Panc1 (cell line): ENCODE measurements at regions not wholly inside any gene's neighbourhood (a gene's known extent, or its start where the extent isn't known, plus 50 kb on each side); places are given as distances from the start of the nearest gene placed in this dataset.

ENCODE experiments used
- POLR2AphosphoS5 ChIP-seq: IDR thresholded peaks from 2 replicates; pipeline ENCODE4 v1.6.1; 2012; ENCODE audit warnings: mild to moderate bottlenecking, low read depth, low read length, moderate library complexity
- SIN3A ChIP-seq: IDR thresholded peaks from 2 replicates; pipeline ENCODE4 v1.6.1; 2012; ENCODE audit warnings: low read depth, mild to moderate bottlenecking, low read length, moderate library complexity, borderline replicate concordance; ENCODE audit not compliant: insufficient read depth
- TF ChIP-seq, protein P1 (sequence below), 2 experiments: IDR thresholded peaks; 2 replicates each; pipeline ENCODE4 v1.6.1; 2011 to 2012; ENCODE audit warnings: low read depth in 2 of 2, control low read depth in 1 of 2, low read length in 1 of 2, mild to moderate bottlenecking in 1 of 2, moderate library complexity in 1 of 2; ENCODE audit not compliant: insufficient read depth in 1 of 2
- TF ChIP-seq, protein P2 (sequence below): fragments of 450-650 bp; IDR thresholded peaks from 2 replicates; pipeline ENCODE4 v1.5.1; 2017; ENCODE audit warnings: mild to moderate bottlenecking

DNA sequence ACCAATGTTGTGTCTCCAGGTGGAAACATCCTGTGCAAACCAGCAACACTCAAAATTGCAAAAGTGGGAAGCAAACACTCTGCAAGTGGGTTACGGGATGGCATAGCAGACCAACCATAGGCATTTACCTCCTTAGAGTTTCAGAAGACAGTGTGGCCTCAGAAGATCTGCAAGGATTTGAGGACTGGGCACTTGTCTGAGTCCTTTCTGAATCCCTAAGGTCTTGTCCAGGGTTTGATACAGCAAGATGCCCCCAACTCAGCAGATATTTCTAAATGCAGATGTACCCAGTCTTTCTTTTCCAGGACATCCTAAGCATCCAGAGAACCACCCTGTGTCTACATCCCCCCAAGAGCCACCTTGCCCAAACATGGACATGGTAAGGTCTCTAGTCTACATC lies 51.7 kb upstream of the SHANK2 start:
- TF ChIP-seq, protein P1, sequence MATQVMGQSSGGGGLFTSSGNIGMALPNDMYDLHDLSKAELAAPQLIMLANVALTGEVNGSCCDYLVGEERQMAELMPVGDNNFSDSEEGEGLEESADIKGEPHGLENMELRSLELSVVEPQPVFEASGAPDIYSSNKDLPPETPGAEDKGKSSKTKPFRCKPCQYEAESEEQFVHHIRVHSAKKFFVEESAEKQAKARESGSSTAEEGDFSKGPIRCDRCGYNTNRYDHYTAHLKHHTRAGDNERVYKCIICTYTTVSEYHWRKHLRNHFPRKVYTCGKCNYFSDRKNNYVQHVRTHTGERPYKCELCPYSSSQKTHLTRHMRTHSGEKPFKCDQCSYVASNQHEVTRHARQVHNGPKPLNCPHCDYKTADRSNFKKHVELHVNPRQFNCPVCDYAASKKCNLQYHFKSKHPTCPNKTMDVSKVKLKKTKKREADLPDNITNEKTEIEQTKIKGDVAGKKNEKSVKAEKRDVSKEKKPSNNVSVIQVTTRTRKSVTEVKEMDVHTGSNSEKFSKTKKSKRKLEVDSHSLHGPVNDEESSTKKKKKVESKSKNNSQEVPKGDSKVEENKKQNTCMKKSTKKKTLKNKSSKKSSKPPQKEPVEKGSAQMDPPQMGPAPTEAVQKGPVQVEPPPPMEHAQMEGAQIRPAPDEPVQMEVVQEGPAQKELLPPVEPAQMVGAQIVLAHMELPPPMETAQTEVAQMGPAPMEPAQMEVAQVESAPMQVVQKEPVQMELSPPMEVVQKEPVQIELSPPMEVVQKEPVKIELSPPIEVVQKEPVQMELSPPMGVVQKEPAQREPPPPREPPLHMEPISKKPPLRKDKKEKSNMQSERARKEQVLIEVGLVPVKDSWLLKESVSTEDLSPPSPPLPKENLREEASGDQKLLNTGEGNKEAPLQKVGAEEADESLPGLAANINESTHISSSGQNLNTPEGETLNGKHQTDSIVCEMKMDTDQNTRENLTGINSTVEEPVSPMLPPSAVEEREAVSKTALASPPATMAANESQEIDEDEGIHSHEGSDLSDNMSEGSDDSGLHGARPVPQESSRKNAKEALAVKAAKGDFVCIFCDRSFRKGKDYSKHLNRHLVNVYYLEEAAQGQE (IDR thresholded peaks at IDR 0.05; ENCODE audit: insufficient read depth in 1 of 2, low read depth in 2 of 2, low read length in 1 of 2) = no peak
- TF ChIP-seq, protein P2, sequence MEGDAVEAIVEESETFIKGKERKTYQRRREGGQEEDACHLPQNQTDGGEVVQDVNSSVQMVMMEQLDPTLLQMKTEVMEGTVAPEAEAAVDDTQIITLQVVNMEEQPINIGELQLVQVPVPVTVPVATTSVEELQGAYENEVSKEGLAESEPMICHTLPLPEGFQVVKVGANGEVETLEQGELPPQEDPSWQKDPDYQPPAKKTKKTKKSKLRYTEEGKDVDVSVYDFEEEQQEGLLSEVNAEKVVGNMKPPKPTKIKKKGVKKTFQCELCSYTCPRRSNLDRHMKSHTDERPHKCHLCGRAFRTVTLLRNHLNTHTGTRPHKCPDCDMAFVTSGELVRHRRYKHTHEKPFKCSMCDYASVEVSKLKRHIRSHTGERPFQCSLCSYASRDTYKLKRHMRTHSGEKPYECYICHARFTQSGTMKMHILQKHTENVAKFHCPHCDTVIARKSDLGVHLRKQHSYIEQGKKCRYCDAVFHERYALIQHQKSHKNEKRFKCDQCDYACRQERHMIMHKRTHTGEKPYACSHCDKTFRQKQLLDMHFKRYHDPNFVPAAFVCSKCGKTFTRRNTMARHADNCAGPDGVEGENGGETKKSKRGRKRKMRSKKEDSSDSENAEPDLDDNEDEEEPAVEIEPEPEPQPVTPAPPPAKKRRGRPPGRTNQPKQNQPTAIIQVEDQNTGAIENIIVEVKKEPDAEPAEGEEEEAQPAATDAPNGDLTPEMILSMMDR = no peak
- no peak for TF ChIP-seq POLR2AphosphoS5
- TF ChIP-seq SIN3A = no peak
